C4-2B (cell line): ENCODE measurements at regions not wholly inside any gene's neighbourhood (a gene's known extent, or its start where the extent isn't known, plus 50 kb on each side); places are given as distances from the start of the nearest gene placed in this dataset.

Source experiments
- ZFX ChIP-seq: fragments of 450-650 bp; IDR thresholded peaks from 2 replicates; pipeline ENCODE4 v1.6.1; 2017
- TF ChIP-seq, protein P1 (sequence below): fragments of 450-650 bp; conservative IDR thresholded peaks from 2 replicates; pipeline ENCODE4 v1.5.1; 2017; ENCODE audit warnings: mild to moderate bottlenecking

DNA sequence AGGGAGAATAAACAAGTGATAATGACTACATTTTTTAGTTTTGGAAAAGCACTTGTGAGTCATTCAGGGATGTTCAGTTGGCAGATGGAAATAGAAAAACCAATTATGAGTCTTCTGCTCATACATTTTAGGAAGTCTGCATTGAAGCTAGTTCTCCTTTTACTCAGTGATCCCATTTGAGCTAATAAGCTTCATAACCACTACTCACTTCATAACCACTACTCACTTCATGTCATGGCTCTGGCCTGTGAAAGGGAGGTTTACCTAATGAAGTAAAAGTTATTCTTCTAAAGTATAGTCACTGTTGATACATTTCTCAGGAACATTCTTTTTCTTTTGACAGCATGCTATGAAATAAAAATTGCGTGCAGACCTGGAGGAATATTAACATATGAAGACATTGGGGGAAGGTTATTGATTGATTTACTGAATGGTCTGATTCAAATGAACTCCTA is 948.7 kb downstream of the TSN start:
- TF ChIP-seq, protein P1, sequence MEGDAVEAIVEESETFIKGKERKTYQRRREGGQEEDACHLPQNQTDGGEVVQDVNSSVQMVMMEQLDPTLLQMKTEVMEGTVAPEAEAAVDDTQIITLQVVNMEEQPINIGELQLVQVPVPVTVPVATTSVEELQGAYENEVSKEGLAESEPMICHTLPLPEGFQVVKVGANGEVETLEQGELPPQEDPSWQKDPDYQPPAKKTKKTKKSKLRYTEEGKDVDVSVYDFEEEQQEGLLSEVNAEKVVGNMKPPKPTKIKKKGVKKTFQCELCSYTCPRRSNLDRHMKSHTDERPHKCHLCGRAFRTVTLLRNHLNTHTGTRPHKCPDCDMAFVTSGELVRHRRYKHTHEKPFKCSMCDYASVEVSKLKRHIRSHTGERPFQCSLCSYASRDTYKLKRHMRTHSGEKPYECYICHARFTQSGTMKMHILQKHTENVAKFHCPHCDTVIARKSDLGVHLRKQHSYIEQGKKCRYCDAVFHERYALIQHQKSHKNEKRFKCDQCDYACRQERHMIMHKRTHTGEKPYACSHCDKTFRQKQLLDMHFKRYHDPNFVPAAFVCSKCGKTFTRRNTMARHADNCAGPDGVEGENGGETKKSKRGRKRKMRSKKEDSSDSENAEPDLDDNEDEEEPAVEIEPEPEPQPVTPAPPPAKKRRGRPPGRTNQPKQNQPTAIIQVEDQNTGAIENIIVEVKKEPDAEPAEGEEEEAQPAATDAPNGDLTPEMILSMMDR: no peak
- TF ChIP-seq ZFX: no peak
